HCT116 (cell line): ENCODE measurements at regions not wholly inside any gene's neighbourhood (a gene's known extent, or its start where the extent isn't known, plus 50 kb on each side); places are given as distances from the start of the nearest gene placed in this dataset.

ENCODE experiments used
- ATAC-seq: fragments of 200-7000 bp; cut with Tn5 transposase; 2 replicates; pipeline ENCODE4 v1.9.1; 2020; ENCODE audit warnings: mild to moderate bottlenecking, moderate library complexity
- BruUV-seq: library from RNA; stranded (reverse); fragments of 400-500 nt; replicated peaks from 2 replicates; lab custom pipeline; 2021; lab: Mats Ljungman, UMichigan
- CTCF ChIA-PET: fragments of 300-600 bp; sonication (Branson Sonifier 250); formaldehyde crosslinking; loops from one replicate; lab custom pipeline; 2021; ENCODE audit warnings: antibody characterized with exemption; lab: Charles Lee
- POLR2A ChIA-PET: fragments of 300-600, 350-600 bp; sonication (Branson Sonifier 250); formaldehyde crosslinking; loops from one replicate; lab custom pipeline; 2021; ENCODE audit warnings: antibody characterized with exemption; lab: Charles Lee
- RAD21 ChIA-PET, 2 experiments: fragments of 300-600 bp; sonication (Branson Sonifier 250); formaldehyde crosslinking; loops; one replicate each; lab custom pipeline; 2023; ENCODE audit warnings: low total read pairs in 2 of 2; ENCODE audit not compliant: uncharacterized antibody in 2 of 2, unreplicated experiment in 2 of 2, low non-redundant PET in 1 of 2; lab: Charles Lee
- DNase-seq: peaks from one replicate; pipeline ENCODE4 v3.0.0-alpha.2; 2010; ENCODE audit warnings: low read depth, low spot score
- H2AFZ ChIP-seq: fragments of 200-600 bp; shearing (Covaris generic), sonication (generic); 2 replicates; pipeline ENCODE4 v1.6.1; 2017; ENCODE audit warnings: low read depth, mixed run types, mixed read lengths, antibody characterized with exemption, low read length; ENCODE audit not compliant: poor library complexity, severe bottlenecking
- H3K27ac ChIP-seq: 2 replicates; pipeline ENCODE4 v1.5.1; 2012; ENCODE audit warnings: low read depth, low read length
- H3K27me3 ChIP-seq: fragments of 200-600 bp; sonication (generic); 2 replicates; pipeline ENCODE4 v1.6.1; 2016; ENCODE audit warnings: mixed run types, low read length, mixed read lengths; ENCODE audit not compliant: insufficient read depth
- H3K36me3 ChIP-seq, 2 experiments: fragments of 200-500 bp in 1 of 2; fragments of 200-600 bp in 1 of 2; sonication (Bioruptor generic) in 1 of 2; sonication (generic) in 1 of 2; 2 replicates each; pipeline versions ENCODE4 v1.5.1 to v1.6.1; 2014 to 2016; ENCODE audit warnings: low read length in 2 of 2, inconsistent platforms in 1 of 2, mixed read lengths in 1 of 2, mixed run types in 1 of 2; ENCODE audit not compliant: insufficient read depth in 2 of 2, control insufficient read depth in 1 of 2
- H3K4me1 ChIP-seq, 2 experiments: fragments of 200-600 bp in 1 of 2; sonication (generic) in 1 of 2; 2 replicates each; pipeline versions ENCODE4 v1.5.1 to v1.6.1; 2012 to 2017; ENCODE audit warnings: low read length in 2 of 2, inconsistent platforms in 1 of 2, mild to moderate bottlenecking in 1 of 2, mixed read lengths in 1 of 2, mixed run types in 1 of 2, moderate library complexity in 1 of 2; ENCODE audit not compliant: insufficient read depth in 2 of 2, control insufficient read depth in 1 of 2
- H3K4me2 ChIP-seq: fragments of 200-600 bp; sonication (generic); 2 replicates; pipeline ENCODE4 v1.6.1; 2017; ENCODE audit warnings: mixed run types, low read length, mixed read lengths
- H3K4me3 ChIP-seq, 2 experiments: fragments of 200-600 bp in 1 of 2; sonication (generic) in 1 of 2; replicated peaks in 1 of 2; 2 replicates each; pipeline ENCODE4 v1.5.1; 2011 to 2016; ENCODE audit warnings: low read length in 2 of 2, control low read depth in 1 of 2, low read depth in 1 of 2, mild to moderate bottlenecking in 1 of 2, mixed read lengths in 1 of 2, mixed run types in 1 of 2
- H3K79me2 ChIP-seq: fragments of 200-600 bp; sonication (generic); 2 replicates; pipeline ENCODE4 v1.6.1; 2017; ENCODE audit warnings: mild to moderate bottlenecking, mixed run types, low read length, moderate library complexity, mixed read lengths; ENCODE audit not compliant: insufficient read depth
- H3K9ac ChIP-seq: fragments of 200-600 bp; sonication (generic); 2 replicates; pipeline ENCODE4 v1.6.1; 2016; ENCODE audit warnings: low read length, mixed read lengths
- H3K9me2 ChIP-seq: fragments of 200-600 bp; sonication (generic), shearing (Covaris generic); 2 replicates; pipeline ENCODE4 v1.6.1; 2017; ENCODE audit warnings: mixed run types, mild to moderate bottlenecking, moderate library complexity; ENCODE audit not compliant: insufficient read depth
- H3K9me3 ChIP-seq, 2 experiments: fragments of 200-500 bp in 1 of 2; fragments of 200-600 bp in 1 of 2; sonication (Bioruptor generic) in 1 of 2; sonication (generic) in 1 of 2; 2 replicates each; pipeline ENCODE4 v1.6.1; 2014 to 2017; ENCODE audit warnings: low read length in 2 of 2, mixed read lengths in 2 of 2, inconsistent platforms in 1 of 2, low read depth in 1 of 2, mild to moderate bottlenecking in 1 of 2, mixed run types in 1 of 2, moderate library complexity in 1 of 2; ENCODE audit not compliant: control insufficient read depth in 1 of 2, insufficient read depth in 1 of 2
- H4K20me1 ChIP-seq: fragments of 200-600 bp; sonication (generic), shearing (Covaris generic); 2 replicates; pipeline ENCODE4 v1.6.1; 2017; ENCODE audit warnings: mixed run types, mild to moderate bottlenecking, moderate library complexity; ENCODE audit not compliant: insufficient read depth
- ATF3 ChIP-seq: IDR thresholded peaks from 2 replicates; pipeline ENCODE4 v1.6.1; 2012
- CBX3 ChIP-seq: IDR thresholded peaks from 2 replicates; pipeline ENCODE4 v1.6.1; 2012; ENCODE audit warnings: low read depth
- CEBPB ChIP-seq: IDR thresholded peaks from 2 replicates; pipeline ENCODE4 v1.6.1; 2012; ENCODE audit warnings: low read depth
- EGR1 ChIP-seq: IDR thresholded peaks from 2 replicates; pipeline ENCODE4 v1.6.1; 2012; ENCODE audit warnings: low read depth
- ELF1 ChIP-seq: IDR thresholded peaks from 2 replicates; pipeline ENCODE4 v1.6.1; 2012; ENCODE audit warnings: low read depth, borderline replicate concordance
- EZH2 ChIP-seq: fragments of 200-600 bp; sonication (generic); IDR thresholded peaks from 2 replicates; pipeline ENCODE4 v1.6.1; 2017; ENCODE audit warnings: antibody characterized with exemption, mixed run types
- EZH2phosphoT487 ChIP-seq: fragments of 200-600 bp; IDR thresholded peaks from 2 replicates; pipeline ENCODE4 v1.6.1; 2018; ENCODE audit warnings: antibody characterized with exemption, borderline replicate concordance
- FOSL1 ChIP-seq: IDR thresholded peaks from 2 replicates; pipeline ENCODE4 v1.6.1; 2012; ENCODE audit warnings: low read depth
- JUND ChIP-seq: IDR thresholded peaks from 2 replicates; pipeline ENCODE4 v1.6.1; 2012
- MAX ChIP-seq: IDR thresholded peaks from 2 replicates; pipeline ENCODE4 v1.6.1; 2012
- POLR2A ChIP-seq: IDR thresholded peaks from 2 replicates; pipeline ENCODE4 v1.7.0; 2011; ENCODE audit warnings: borderline replicate concordance; ENCODE audit not compliant: insufficient read depth, insufficient read length; ENCODE audit errors: extremely low read depth
- POLR2AphosphoS5 ChIP-seq: IDR thresholded peaks from 2 replicates; pipeline ENCODE4 v1.6.1; 2011; ENCODE audit warnings: mild to moderate bottlenecking, low read depth, low read length, moderate library complexity
- REST ChIP-seq: IDR thresholded peaks from 2 replicates; pipeline ENCODE4 v1.6.1; 2012; ENCODE audit warnings: low read depth
- SIN3A ChIP-seq: IDR thresholded peaks from 2 replicates; pipeline ENCODE4 v1.6.1; 2012; ENCODE audit warnings: low read depth
- SP1 ChIP-seq: IDR thresholded peaks from 2 replicates; pipeline ENCODE4 v1.6.1; 2012; ENCODE audit warnings: low read depth
- SRF ChIP-seq: IDR thresholded peaks from 2 replicates; pipeline ENCODE4 v1.6.1; 2012; ENCODE audit warnings: low read depth
- TCF7L2 ChIP-seq: IDR thresholded peaks from 2 replicates; pipeline ENCODE4 v1.7.0; 2011; ENCODE audit warnings: borderline replicate concordance, inconsistent platforms; ENCODE audit not compliant: insufficient read depth, insufficient read length; ENCODE audit errors: extremely low read depth
- ZBTB33 ChIP-seq: IDR thresholded peaks from 2 replicates; pipeline ENCODE4 v1.6.1; 2011; ENCODE audit warnings: mild to moderate bottlenecking, low read length, moderate library complexity; ENCODE audit not compliant: insufficient replicate concordance; ENCODE audit errors: extremely low read depth
- ZFX ChIP-seq: fragments of 450-650 bp; IDR thresholded peaks from 2 replicates; pipeline ENCODE4 v1.6.1; 2017
- ZNF274 ChIP-seq: fragments of 200-500 bp; sonication (Bioruptor generic); IDR thresholded peaks from 2 replicates; pipeline ENCODE4 v1.6.1; 2014; ENCODE audit warnings: mild to moderate bottlenecking, low read depth, low read length, inconsistent platforms
- intact Hi-C: fragments of 100-400 bp; cut with micrococcal nuclease; formaldehyde crosslinking; loops from 2 replicates; pipeline ENCODE4 v1.10.0; 2022

- no peak overlapping the region for H3K9ac ChIP-seq
- no peaks in the 10 kb centered on the region for H3K36me3 ChIP-seq
- TF ChIP-seq CBX3, result no peak
- TF ChIP-seq ZBTB33, result no peak
- TF ChIP-seq JUND, result no peak
- TF ChIP-seq SIN3A, result no peak
- TF ChIP-seq EZH2phosphoT487, result no peak
- no peak for TF ChIP-seq FOSL1
- TF ChIP-seq ATF3, result no peak
- TF ChIP-seq REST, result no peak
- TF ChIP-seq EZH2, result no peak
- TF ChIP-seq SP1, result no peak
- TF ChIP-seq ELF1, result no peak
- no peak for TF ChIP-seq SRF
- TF ChIP-seq ZFX, result no peak
- TF ChIP-seq POLR2AphosphoS5, result no peak
- no peak for TF ChIP-seq MAX
- no peak for TF ChIP-seq POLR2A
- TF ChIP-seq EGR1, result no peak
- no peak for TF ChIP-seq TCF7L2
- no peak for TF ChIP-seq ZNF274
- TF ChIP-seq CEBPB, result no peak
- RAD21 ChIA-PET, result no interaction called here
- ATAC-seq, result no peak
- no peaks in the 10 kb centered on the region for H3K27me3 ChIP-seq
- no peak overlapping the region for H3K4me2 ChIP-seq
- intact Hi-C loops, result no loop called here
- H3K79me2 ChIP-seq, result no peaks in the 10 kb centered on the region
- H4K20me1 ChIP-seq, result no peaks in the 10 kb centered on the region
- H3K9me3 ChIP-seq, result peaks cover 8 to 30% of the 10 kb centered on the region in 2 experiments; a peak in 2 of 4 replicates
- POLR2A ChIA-PET, result no interaction called here
- CTCF ChIA-PET, result no interaction called here
- no peaks in the 10 kb centered on the region for H3K9me2 ChIP-seq
- no TSS peak for BruUV-seq
- no peak overlapping the region for H3K4me3 ChIP-seq
- H3K4me1 ChIP-seq, result no peaks in the 10 kb centered on the region
- DNase-seq, result no peak
- no peak overlapping the region for H3K27ac ChIP-seq
- H2AFZ ChIP-seq, result no peak overlapping the region
These were observed 53.4 kb upstream of the PCDH15 start for GRCh38 chr10:54854389-54854788.
